ENCODE measurements at regions not wholly inside any gene's neighbourhood (a gene's known extent, or its start where the extent isn't known, plus 50 kb on each side); places are given as distances from the start of the nearest gene placed in this dataset.
"Not testable (repeated sequence)": the region's sequence is repeated elsewhere in the genome, so short reads cannot be mapped to it uniquely, and the experiment has no call there.

GRCh38 chr20:26208296-26209091, 511.8 kb upstream of the ZNF337 start:
- H3K27ac ChIP-seq = no peak overlapping the region
- POLR2A ChIA-PET (ENCODE audit: low non-redundant PET) = no interaction called here
- no peak for TF ChIP-seq CTCF (conservative IDR thresholded peaks at IDR 0.05; ENCODE audit: low read depth)
- CTCF ChIA-PET = no interaction called here
- DNase-seq (ENCODE audit: low spot score) = no peak

- POLR2A ChIA-PET (ENCODE audit: low non-redundant PET); CTCF ChIA-PET; H3K27ac ChIP-seq; DNase-seq (ENCODE audit: low spot score): not testable (repeated sequence)
These were observed 511.3 kb upstream of the ZNF337 start for GRCh38 chr20:26207967-26208295.

DNA sequence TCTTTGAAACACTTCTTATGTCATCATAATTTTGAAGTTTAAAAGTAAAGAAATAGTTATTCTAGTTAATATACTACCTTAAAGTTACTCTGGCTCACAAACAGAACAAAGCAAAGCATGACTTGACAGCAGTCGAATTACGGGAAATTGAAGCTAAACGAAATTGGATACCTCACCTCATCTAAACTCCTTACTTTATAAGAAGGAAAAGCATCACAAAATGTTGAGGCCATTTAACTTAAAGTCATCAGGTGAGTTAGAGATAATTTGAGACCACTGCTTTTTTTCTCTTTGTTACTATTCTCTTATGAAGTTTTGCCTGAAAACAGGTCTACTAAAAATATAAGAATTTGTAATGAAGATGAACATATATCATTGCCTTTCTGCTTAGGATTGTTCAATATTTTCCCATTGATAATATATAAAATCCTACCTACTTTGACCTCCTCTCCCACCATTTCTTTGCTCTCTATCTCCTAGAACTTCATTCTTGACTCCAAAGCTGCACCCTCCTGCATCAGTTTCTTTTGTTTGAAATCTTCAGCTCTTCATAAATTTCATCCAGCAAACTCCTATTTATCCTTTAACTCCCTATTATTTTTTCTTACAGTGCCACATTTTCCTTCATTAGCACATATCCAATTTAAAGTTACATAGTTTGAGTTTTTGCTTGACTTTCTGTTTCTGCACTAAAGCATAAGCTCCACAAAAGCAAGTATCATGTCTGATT, 510.7 kb upstream of the ZNF337 start:
- DNase-seq (ENCODE audit: low spot score) = no peak
- no peak for TF ChIP-seq CTCF (conservative IDR thresholded peaks at IDR 0.05; ENCODE audit: low read depth)
- POLR2A ChIA-PET (ENCODE audit: low non-redundant PET) = no interaction called here
- CTCF ChIA-PET = interaction anchor here (0.6 kb wide), 1 partner anchor 17 kb away, joined by 3 read pairs; no protein-coding TSS in a partner anchor
- H3K27ac ChIP-seq = no peak overlapping the region

DNA sequence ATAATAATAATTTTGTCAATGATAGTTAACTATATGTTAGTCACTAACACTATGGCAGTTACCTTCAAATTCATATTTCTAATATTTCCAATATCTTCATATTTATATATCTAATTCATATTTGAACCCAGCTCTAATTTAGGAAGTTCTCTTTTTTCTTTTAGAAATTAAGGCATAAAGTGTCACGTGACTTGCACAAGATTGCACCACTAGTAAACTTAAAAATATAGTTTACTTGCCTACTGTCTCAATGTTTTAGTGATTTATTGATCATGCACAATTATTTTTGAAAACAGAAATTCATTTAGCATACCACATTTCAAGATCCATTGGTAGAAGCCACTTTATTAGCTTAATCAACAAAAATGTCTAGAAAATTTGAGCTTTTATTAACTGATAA, 508.7 kb upstream of the ZNF337 start:
- CTCF ChIA-PET = interaction anchor here (0.6 kb wide), 1 partner anchor 1430 kb away, joined by 5 read pairs; no protein-coding TSS in a partner anchor
- POLR2A ChIA-PET (ENCODE audit: low non-redundant PET) = no interaction called here
- DNase-seq (ENCODE audit: low spot score) = no peak
- TF ChIP-seq CTCF (conservative IDR thresholded peaks at IDR 0.05; ENCODE audit: low read depth) = no peak
- H3K27ac ChIP-seq = no peak overlapping the region

DNA sequence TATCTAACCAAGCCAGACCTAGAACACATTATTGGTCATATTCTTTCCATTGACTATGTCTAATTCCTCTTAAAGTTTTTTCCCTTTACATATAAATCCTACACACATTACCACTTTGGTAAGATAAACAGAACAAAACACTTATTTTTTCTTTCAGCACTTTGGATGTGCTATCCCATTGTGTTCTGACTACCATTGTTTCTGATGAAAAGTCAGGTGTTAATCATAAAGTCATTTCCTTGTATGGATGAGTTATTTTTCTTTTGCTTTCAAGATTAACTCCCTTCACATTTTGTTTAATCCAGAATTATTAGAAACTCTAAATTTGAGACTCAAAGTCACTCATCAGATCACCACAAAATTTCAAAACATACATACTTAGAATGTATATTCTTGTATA, 504.4 kb upstream of the ZNF337 start:
- POLR2A ChIA-PET (ENCODE audit: low non-redundant PET); H3K27ac ChIP-seq; CTCF ChIA-PET; DNase-seq (ENCODE audit: low spot score): not testable (repeated sequence)

- POLR2A ChIA-PET (ENCODE audit: low non-redundant PET); CTCF ChIA-PET; DNase-seq (ENCODE audit: low spot score): not testable (repeated sequence)
These were observed 490.7 kb upstream of the ZNF337 start for GRCh38 chr20:26187329-26187728.

GRCh38 chr20:26183720-26184119, 487.1 kb upstream of the ZNF337 start:
- H3K27ac ChIP-seq; POLR2A ChIA-PET (ENCODE audit: low non-redundant PET); CTCF ChIA-PET; DNase-seq (ENCODE audit: low spot score): not testable (repeated sequence)

More at GRCh38 chr20:26187329-26187728, 490.7 kb upstream of the ZNF337 start:
- H3K27ac ChIP-seq = not testable (repeated sequence)

- H3K27ac ChIP-seq; CTCF ChIA-PET; DNase-seq (ENCODE audit: low spot score); POLR2A ChIA-PET (ENCODE audit: low non-redundant PET): not testable (repeated sequence)
These were observed 484.7 kb upstream of the ZNF337 start for GRCh38 chr20:26181364-26181763.

GRCh38 chr20:26171875-26172274, 475.2 kb upstream of the ZNF337 start:
- CTCF ChIA-PET; DNase-seq (ENCODE audit: low spot score); POLR2A ChIA-PET (ENCODE audit: low non-redundant PET); H3K27ac ChIP-seq: not testable (repeated sequence)

DNA sequence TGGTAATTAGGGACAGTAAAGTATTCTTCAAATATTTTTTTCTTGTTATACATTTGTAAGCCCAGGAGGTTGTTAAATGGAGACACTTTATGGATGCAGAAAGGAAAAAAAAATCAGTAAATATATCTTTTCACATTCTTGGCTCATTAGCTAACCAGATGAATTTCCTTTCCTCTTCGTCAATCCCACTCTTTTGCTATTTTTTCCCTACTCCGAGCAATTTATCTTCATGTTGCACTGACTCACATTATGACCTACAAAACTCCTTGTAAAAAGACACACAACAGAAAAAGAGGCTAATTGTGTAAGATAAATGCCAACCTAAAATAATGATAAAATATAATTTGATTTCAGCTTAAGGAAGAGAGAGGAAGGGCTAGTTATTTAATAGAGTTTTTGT, 472.9 kb upstream of the ZNF337 start:
- no peak overlapping the region for H3K27ac ChIP-seq
- POLR2A ChIA-PET (ENCODE audit: low non-redundant PET) = no interaction called here
- CTCF ChIA-PET = no interaction called here
- TF ChIP-seq CTCF (conservative IDR thresholded peaks at IDR 0.05; ENCODE audit: low read depth) = no peak
- DNase-seq (ENCODE audit: low spot score) = no peak

All from RWPE1 (cell line).